ENCODE measurements at regions not wholly inside any gene's neighbourhood (a gene's known extent, or its start where the extent isn't known, plus 50 kb on each side); places are given as distances from the start of the nearest gene placed in this dataset.

DNA sequence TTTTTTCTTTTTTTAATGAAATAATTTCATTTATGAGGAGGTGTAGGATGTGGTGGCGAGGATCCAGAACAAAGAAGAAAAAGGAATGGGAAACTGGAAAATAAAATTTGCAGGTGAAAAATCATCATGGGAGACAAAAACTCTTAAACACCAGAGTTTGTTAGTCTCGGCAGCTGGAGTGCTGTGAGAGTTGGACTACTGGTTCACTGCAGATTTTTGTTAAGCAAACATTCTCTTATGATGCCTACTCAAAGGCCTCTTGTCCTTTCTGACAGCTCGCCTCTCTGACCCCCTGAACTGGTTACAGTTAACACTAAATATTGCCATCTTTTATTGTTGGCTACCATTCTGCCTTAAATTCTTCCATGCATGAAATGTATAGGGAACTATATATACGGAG lies 152.4 kb upstream of the DPH6 start:
- TF ChIP-seq, protein P1, sequence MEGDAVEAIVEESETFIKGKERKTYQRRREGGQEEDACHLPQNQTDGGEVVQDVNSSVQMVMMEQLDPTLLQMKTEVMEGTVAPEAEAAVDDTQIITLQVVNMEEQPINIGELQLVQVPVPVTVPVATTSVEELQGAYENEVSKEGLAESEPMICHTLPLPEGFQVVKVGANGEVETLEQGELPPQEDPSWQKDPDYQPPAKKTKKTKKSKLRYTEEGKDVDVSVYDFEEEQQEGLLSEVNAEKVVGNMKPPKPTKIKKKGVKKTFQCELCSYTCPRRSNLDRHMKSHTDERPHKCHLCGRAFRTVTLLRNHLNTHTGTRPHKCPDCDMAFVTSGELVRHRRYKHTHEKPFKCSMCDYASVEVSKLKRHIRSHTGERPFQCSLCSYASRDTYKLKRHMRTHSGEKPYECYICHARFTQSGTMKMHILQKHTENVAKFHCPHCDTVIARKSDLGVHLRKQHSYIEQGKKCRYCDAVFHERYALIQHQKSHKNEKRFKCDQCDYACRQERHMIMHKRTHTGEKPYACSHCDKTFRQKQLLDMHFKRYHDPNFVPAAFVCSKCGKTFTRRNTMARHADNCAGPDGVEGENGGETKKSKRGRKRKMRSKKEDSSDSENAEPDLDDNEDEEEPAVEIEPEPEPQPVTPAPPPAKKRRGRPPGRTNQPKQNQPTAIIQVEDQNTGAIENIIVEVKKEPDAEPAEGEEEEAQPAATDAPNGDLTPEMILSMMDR (IDR thresholded peaks at IDR 0.05) = no peak
- TF ChIP-seq EP300 (IDR thresholded peaks at IDR 0.05) = no peak

Measured in esophagus muscularis mucosa (tissue), 3 donors.